HG03354 (cell line): ENCODE measurements at regions not wholly inside any gene's neighbourhood (a gene's known extent, or its start where the extent isn't known, plus 50 kb on each side); places are given as distances from the start of the nearest gene placed in this dataset.
"Not testable (repeated sequence)": the region's sequence is repeated elsewhere in the genome, so short reads cannot be mapped to it uniquely, and the experiment has no call there.

Source experiments
- ATAC-seq: cut with Tn5 transposase; IDR thresholded peaks from one replicate; pipeline ENCODE4 v1.9.1; 2021; ENCODE audit warnings: mild to moderate bottlenecking; ENCODE audit not compliant: unreplicated experiment, poor library complexity, severe bottlenecking

DNA sequence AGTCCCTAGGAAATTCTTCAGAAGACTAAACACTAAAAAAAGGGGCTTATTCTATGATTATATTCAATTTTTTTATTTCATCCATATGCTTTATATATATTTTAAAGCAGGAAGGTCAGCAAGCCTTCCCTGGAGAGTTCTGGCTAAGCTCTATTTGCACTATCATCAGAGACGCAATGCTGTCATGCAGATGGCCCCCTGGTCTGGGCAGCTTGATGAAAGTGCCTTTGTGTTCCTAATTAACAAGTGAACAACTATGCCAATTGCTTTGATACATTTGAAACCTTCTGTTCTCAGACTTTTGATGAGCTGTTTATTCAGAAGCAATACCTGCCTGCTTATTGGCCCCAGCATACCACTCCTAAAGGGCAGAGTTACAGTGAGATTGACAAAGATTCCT, 1344.6 kb downstream of the OLFM4 start:
- ATAC-seq: no peak

DNA sequence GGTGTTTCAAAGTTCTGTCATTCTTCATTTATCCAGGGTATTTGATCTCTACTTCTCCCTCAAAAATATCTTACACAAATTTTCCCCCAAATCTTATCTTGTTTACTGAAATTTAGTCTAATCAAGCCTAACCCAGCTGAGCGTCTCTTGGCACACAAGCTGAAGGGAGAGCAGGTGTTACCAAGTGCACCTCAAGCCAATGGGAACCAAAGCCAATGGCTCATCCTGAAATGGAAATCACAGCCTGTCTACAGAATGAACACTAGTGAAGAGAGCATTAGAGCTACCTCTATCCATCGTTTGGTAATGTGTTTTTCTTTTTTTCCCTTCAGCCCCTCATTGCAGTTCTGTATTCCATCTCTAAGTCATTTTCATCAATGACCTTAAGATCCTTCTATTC, 1350.8 kb downstream of the OLFM4 start:
- no peak for ATAC-seq

DNA sequence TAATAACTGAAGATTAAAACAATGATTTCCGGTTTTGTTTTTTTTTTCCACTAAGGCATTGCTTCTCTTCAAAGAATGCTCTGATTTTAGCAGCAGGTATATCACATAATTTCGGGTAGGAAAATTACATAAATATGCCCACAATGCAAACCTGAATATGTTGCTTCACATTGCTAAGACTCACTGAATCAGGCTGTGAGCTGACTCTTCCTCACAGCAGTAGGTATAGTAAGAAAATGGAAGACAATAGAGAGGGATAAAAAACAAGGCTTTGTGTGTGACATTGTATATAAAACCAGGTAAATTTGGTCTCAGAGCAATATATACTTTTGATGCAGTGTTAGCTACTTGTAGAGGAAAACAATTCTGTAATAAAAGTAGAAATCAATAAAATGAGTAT, 1355.0 kb downstream of the OLFM4 start:
- ATAC-seq: no peak

DNA sequence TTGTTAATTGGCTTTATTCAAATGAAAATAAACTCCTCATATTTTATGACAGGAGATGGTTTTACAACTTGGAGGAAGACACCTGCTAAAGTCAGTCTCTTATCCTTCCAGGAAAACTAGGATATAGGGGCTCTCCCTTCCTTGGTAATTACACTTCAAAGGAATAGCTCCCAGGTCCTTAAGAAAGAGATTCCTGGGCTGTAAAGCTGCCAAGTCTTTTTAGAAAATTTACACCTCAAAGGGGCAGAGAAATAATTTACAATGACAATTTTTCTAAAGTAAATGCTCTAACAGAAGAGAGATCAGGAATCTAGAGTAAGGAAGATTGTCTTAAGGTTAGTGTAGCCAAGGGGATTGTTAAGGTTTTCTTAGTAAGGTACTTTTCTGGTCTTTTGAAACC, 1359.0 kb downstream of the OLFM4 start:
- ATAC-seq: no peak

DNA sequence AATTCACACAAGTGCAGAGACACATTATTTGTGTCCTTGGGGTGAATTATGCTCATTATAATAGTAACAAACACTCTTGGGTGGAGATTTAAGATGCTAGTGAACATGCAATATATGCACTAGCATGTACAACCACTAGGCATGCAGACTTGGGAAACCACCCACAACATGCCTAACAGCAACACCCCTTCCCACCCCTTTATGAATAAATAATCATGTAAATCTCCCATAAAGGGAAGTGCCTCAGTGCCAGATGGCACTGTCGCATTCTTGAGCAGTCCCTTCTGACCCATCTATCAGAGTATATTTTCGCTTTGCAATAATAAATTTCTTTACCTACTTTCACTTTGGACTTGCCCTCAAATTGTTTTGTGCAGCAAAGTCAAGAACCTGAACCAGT, 1362.2 kb downstream of the OLFM4 start:
- ATAC-seq: no peak

DNA sequence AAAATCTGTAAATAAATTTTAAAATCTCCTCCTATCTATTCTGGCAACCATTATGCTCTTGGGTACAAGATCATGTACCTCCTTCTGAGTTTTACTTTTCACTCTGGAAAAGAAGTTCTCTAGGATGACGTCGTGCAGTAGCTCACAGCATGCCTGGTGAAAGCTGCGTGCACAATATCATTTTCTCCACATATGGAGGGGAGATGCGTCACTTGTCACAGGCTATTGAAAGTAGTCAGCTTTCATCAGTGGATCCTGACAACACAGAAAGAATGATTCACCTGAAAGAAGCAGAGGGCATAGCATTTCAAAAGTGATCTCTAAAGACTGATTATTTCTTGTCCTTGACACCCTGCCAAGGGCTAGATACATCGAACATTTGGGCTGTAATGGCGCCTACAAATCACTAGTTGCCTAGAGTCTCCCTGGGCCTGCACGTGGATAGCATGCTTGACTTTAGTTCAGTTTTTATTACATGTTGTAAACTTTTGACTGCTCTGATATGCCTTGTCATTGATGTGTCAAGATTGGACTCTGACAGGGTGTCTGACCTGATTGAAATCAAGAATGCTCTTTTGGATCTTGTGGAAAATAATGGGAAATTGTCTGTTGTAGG, 1365.6 kb downstream of the OLFM4 start:
- no peak for ATAC-seq

DNA sequence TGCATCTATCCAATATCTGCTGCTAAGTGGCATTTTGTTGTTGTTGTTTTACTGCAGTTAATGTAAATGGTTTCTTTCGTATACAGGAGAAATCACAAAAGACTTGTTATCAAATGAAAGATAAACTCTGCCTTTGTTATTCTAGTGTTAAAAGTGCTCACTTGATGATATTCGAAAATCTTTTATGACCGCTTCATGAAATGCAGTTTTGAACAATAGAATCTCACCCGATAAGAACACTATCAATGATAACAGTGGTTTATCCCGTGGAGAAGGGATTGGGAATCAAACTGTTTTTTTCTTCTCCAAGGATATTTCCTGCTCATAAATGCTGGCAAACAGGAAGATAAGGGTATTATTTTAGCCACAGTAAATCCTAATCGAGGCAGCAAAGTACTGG, 1366.3 kb downstream of the OLFM4 start:
- no peak for ATAC-seq

DNA sequence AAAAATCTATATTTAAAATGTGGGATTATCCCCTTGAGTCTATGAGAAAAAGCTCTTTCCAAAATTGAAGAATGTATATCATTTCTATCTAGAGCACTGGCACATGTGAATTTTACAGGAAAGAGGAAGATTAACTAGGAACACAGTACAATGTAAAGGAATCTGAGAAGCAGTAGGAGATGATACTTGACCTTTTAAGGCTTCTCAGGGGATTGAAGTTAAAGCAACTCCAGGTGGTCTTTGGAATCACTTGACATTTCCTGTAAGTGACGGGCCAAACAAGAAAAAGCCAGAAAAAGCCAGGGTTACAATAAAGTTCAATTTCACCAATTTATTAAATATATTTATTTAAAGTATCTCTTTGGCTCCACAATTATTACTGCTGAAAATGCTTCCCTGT, 1373.9 kb downstream of the OLFM4 start:
- ATAC-seq: no peak

DNA sequence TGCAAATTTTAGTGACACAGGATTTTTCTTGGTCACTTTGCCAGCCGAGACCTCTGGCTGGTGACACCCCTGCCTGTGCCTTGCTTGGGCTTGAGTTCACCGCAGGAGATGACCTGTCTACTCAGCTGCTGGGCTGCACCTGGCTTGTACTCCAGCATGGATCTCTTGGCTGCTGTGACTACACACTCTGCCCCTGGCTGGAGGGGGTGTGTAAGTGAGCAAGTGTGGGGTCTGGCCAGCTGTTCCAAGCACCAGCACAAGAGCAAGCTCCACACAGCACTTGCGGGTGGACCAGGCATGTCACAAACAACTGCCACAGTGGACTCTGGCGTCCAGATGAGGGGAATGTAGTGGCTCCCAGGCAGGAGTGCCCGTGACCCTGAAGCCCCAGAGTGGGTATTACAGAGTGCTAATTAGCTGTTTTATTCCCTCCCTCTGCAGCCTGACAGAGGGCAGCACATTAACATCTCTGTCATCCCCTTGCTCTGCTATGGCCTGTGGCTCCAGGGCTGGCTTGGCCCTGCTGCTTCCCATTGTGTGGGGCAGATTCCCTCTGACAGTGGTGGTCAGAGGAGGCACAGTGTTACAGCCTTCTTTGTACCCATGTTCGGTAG, 1387.2 kb downstream of the OLFM4 start:
- ATAC-seq: no peak

DNA sequence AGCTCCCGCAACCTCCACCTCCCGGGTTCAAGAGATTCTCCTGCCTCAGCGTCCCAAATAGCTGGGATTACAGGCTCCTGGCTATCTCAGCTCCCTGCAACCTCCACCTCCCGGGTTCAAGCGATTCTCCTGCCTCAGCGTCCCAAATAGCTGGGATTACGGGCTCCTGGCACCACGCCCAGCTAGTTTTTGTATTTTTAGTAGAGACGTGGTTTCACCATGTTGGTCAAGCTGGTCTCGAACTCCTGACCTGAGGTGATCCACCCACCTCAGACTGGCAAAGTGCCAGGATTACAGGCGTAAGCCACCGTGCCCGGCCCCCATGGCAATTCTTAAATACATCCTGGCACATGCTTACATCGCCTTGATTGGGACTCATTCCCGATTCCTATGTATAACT, 1394.3 kb downstream of the OLFM4 start:
- ATAC-seq: not testable (repeated sequence)

DNA sequence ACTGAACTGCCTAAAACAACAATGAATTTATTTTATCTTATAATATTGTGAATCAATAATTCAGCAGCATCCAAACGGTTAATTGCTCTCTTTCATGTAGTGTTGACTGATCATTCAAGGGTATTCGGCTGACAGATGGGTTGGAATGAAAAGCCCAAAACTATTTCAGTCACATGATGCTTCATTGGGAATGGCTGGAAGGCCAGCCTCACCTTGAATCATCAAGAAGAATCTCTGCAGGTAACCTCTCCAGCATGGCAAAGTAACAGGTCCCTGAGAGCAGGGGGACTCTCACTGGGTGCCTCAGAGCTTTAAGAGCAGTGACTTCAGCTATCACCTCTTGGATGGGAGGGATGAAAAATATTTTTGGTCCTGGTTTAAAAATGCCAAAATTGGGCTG, 1395.7 kb downstream of the OLFM4 start:
- no peak for ATAC-seq

DNA sequence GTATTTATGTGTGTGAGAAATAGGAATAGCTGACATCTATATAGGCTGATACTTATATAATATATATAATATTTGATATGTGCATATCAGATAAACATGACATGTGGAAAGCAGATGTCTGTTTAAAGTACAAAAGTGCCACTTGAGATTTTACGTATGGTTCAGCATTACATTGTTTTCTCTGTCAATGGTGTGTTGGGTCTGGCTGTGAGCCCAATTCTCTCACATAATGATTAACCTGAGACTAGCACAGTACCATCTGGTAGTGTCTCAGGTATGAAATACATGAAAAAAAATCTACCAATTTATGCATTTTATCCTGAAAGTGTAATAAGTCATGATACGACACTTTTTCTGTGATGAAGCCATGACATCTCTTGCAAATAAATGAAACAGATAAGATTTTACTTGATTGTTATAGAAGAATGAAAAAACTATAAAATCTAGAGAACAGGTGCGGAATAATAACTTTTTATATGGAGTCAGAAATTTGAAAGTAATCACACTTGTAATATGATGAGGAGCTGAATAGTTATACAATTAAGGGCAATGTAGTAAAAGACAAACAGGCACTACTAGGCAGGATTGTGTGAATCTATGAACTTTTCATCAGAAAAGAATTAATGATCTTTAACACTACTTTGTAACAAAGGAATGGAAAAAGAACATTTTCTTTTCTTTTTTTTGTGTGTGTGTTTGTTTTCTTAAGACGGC, 1405.0 kb downstream of the OLFM4 start:
- no peak for ATAC-seq

DNA sequence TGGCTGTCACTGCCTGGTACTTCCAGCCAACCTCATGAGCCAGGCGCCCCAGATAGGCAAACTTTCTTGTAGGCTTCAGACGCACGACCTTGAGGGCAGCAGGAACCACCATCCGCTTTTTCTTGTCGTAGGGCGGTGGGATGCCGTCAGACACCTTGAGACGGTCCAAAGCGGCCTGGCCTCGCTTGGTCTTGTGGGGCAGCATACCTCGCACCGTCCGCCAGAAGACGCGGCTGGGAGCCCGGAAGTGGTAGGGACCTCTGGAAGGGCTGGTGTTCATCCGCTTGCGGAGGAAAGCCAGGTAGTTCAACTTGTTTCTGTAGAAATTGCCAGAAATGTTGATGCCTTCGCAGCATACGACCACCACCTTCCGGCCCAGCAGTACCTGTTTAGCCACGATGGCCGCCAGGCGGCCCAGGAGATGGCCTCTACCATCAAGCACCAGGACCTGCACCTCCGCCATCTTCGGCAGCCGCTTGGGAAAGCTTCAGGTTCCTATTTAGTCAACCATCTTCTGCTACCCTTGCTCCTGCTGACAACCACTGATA, 1412.3 kb downstream of the OLFM4 start:
- ATAC-seq: not testable (repeated sequence)

DNA sequence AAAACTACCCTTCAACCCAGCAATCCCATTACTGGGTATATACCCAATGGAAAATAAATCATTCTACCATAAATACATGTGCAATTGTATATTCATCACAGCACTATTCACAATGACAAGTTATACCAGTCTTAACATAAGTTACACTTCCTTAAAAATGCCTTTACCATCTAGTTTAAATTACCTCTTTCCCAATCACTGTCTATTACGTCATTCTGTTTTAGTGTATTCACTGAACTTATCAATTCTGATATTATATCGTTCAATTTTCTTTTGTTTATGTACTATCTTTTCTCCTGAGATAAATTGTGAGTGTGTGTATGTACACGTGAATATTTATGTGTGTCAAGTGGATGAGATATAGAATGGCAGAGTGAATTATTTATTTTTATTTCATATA, 1416.8 kb downstream of the OLFM4 start:
- no peak for ATAC-seq

DNA sequence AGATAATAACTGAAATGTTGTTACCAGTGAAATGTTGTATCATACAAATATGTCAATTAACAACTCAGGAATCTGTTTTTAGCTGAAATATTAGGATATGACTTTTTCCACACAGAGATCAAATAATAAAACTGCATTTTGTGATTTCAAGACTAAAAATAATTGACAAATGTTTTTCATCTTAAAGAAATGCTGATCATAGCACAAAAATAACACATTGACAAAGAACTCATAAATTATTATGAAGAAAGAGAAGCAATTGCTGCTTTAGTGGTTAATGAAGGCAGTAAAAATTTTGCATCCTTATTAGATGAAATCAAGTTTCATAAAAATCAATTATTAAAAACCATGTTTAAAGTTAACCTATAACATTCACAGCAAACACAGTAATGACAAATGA, 1417.3 kb downstream of the OLFM4 start:
- ATAC-seq: no peak

DNA sequence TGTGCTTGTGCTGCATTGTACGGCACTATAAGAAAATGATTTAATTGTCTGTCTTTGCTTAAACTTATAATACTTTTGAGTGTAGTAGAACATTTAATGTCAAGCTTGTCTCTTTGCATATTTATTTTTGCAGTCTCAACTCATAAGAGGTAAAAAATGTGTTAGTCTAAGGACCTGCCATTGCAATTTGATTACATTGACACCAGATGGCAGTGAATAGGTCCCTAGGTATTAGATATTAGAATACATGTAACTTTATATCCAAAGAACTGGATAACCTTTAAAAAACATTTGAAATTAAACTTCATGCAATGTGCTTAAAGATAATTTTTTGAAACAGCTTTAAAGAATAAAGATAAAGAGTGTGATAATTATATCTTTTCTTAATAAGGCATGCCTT, 1421.3 kb downstream of the OLFM4 start:
- ATAC-seq: no peak

DNA sequence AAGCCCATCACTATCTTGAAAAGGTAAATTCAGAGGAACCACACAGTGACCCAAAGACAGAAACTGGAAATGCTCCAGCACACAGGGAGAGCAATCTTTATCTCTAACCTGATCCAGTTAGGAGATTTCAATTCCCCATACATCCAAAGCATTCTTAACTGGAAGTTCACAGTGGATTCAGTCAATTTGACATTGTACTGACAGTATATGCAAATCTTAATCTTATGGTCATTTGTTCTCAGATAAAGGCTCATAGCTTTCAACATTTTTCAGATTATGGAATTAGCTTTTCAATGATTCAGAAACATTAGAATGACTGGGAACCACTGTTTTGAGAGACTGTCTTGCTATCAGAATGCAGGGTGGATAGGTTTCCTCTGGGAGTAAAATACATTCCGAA, 1455.6 kb downstream of the OLFM4 start:
- ATAC-seq: no peak

DNA sequence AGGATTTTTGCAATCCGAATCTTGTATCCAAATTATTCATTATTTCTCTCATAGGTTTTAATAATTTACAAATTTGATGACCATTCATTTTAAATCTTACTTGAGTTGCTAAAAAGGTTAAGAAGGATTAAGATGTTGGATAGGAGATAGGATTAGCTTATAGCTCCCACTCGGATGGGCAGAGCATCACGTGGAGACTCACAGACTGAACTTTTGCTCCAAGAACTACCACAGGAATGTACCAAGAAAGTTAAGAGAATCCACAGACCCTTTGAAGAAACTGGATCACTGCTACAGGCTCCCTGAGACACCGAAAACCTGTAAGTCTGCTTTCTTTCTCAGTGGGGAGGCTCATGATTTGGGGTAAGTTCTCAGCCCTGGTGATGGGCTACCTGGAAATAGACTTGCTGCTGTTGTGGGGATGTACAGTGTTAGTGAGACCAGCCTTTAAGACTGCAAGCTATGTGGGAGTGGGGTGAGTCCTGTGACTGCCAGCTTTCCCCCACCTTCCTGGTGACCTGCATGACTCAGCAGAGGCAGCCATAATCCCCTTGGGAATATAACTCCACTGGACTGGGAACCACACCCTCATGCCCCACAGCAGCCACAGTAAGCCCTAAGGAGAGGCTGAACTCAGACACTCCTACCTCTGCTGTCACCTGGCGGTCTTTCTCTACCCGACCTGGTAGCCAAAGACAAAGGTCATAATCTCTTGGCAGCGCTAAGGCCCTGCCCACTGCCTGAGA, 1458.0 kb downstream of the OLFM4 start:
- ATAC-seq: no peak

DNA sequence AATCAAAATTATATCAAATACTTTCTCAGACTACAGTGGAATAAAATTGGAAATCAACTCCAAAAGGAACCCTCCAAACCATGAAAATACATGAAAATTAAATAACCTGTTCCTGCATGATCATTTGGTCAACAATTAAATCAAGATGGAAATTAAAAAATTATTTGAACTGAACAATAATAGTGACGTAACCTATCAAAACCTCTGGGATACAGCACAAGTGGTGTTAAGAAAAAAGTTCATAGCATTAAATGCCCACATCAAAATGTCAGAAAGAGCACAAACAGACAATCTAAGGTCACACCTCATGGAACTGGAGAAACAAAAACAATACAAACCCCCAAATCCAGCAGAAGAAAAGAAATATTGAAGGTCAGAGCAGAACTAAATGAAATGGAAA, 1460.7 kb downstream of the OLFM4 start:
- no peak for ATAC-seq

DNA sequence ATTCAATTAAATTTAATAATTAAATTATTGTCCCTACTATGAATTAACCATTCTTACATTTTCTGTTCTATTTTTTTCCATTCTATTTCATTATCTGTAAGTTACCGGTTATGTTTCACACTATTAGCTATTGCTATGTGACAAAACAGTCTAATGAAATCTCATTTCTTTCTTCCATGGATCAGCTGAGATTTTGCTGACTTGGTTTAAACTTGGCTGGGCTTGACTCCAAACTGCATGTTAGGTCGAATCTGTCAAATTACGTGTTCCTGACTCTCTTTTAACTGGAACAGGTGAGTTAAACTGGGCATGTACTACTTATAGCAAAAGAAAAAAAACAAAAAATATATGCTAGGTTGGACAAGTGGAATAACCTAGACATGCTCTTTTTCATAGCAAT, 1464.4 kb downstream of the OLFM4 start:
- ATAC-seq: no peak
